Stimulated activated naive B cell treated with anti-CD40 and anti-IgM and Interleukin-4, amounts not matched to agents 10 μg/mL and 1 μg/mL and 100 μg/mL, for 72 hours (primary cell): ENCODE measurements at regions not wholly inside any gene's neighbourhood (a gene's known extent, or its start where the extent isn't known, plus 50 kb on each side); places are given as distances from the start of the nearest gene placed in this dataset.

Experiments used
- ATAC-seq, 2 donors: fragments of 150-1000 bp; cut with Tn5 transposase; replicated peaks; 2 replicates each; pipeline ENCODE4 v1.10.0; 2021; ENCODE audit warnings: moderate library complexity in 1 of 2
- DNase-seq: peaks from one replicate; pipeline ENCODE4 v3.0.0; 2021
- H3K27ac Mint-ChIP-seq: one replicate; pipeline ENCODE4 v1.8.0; 2022; ENCODE audit warnings: mild to moderate bottlenecking, mixed read lengths
- H3K27me3 Mint-ChIP-seq, 2 donors: one replicate each; pipeline ENCODE4 v1.8.0; 2022; ENCODE audit warnings: mixed read lengths in 2 of 2
- H3K36me3 Mint-ChIP-seq, 2 donors: one replicate each; pipeline ENCODE4 v1.8.0; 2022; ENCODE audit warnings: mixed read lengths in 2 of 2, mild to moderate bottlenecking in 1 of 2
- H3K4me1 Mint-ChIP-seq, 2 donors: one replicate each; pipeline ENCODE4 v1.8.0; 2022; ENCODE audit warnings: mixed read lengths in 2 of 2, mild to moderate bottlenecking in 1 of 2
- H3K4me3 Mint-ChIP-seq, 2 donors: one replicate each; pipeline ENCODE4 v1.8.0; 2022; ENCODE audit warnings: mild to moderate bottlenecking in 2 of 2, mixed read lengths in 2 of 2, moderate library complexity in 1 of 2
- H3K9me3 Mint-ChIP-seq, 2 donors: one replicate each; pipeline ENCODE4 v1.8.0; 2022; ENCODE audit warnings: mixed read lengths in 2 of 2, mild to moderate bottlenecking in 1 of 2

- DNase-seq, result no peak
- Mint-ChIP-seq H3K36me3 (no peaks in the 10 kb centered on the region), H3K4me1 (peaks cover 4 to 8% of the 10 kb centered on the region in 2 donors), H3K27ac (no peak overlapping the region), H3K4me3 (no peak overlapping the region), H3K27me3 (peaks cover 0 to 7% of the 10 kb centered on the region in 2 donors), H3K9me3 (peaks cover 3 to 4% of the 10 kb centered on the region in 2 donors)
- no peak for ATAC-seq
These were observed 688.8 kb upstream of the NR5A2 start for GRCh38 chr1:199338760-199339159.

DNA sequence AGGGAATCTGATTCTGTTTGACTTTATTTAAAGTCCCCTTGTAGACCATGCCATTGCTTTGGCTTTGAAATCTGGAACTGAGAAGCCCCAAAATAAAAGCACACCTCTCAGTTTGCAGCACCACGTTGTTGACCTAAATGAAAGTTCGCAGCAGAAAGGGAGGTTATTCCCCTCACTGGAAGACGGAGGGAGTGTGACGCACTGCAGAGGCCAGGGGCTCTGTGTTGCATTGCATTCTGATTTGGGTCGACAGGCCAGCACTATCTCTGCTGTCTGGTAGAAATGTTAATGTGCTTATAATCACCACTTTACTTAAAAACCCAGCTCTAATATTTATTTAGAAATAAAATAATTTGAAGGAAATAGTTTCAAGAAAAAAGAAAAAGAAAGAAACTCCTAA is 675.2 kb upstream of the NR5A2 start:
- DNase-seq (no peak), ATAC-seq (no peak)
- Mint-ChIP-seq H3K36me3 (peaks cover 4% of the 10 kb centered on the region in 2 donors), H3K27ac (no peak overlapping the region), H3K4me1 (no peaks in the 10 kb centered on the region), H3K4me3 (no peak overlapping the region), H3K9me3 (peaks cover 8 to 16% of the 10 kb centered on the region in 2 donors), H3K27me3 (no peaks in the 10 kb centered on the region)

DNA sequence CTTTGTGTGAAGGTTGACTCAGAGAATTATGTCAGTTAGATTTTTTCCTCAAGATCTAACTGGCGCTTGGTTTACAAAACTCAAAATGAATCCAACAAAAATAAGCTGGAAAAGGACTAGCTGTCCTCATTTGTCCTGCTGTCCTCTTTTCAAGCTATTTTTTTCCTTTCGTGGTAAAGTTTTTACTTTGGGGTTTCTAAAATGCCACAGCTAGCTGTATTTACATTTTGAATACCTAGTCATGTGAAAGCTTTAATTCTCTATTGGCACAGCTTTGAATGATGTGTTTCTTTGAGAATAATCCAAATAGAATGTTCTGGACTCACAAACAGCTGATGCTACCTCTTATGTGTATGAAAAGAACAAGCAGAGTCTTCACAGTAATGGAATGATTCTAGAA is 673.6 kb upstream of the NR5A2 start:
- H3K27me3 Mint-ChIP-seq, result no peaks in the 10 kb centered on the region
- H3K27ac Mint-ChIP-seq, result no peak overlapping the region
- ATAC-seq, result no peak
- H3K4me1 Mint-ChIP-seq, result no peaks in the 10 kb centered on the region
- H3K36me3 Mint-ChIP-seq, result peaks cover 3% of the 10 kb centered on the region in 2 donors
- H3K4me3 Mint-ChIP-seq, result no peak overlapping the region
- no peak for DNase-seq
- H3K9me3 Mint-ChIP-seq, result peaks cover 8 to 16% of the 10 kb centered on the region in 2 donors

- H3K27ac Mint-ChIP-seq, result no peak overlapping the region
These were observed 670.9 kb upstream of the NR5A2 start for GRCh38 chr1:199356561-199356960.

DNA sequence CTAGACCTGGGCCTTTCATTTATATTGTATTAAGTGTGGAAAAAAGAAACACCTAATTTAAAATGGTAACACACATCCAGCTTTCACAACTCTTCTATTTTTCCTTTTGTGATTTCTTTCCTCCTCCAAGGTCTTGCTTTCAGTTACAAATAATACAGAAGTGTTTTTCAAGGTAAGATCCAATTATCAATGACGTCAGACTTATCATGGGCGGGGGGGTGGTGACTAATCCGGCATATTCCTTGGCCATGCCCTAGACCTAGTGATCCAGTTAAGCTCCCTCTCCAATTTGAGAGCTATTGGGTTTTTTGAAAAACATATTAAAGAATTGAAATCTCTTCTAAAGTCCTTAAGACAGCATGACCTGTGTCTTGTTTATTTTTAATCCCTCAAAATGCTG is 669.9 kb upstream of the NR5A2 start:
- ATAC-seq (no peak), DNase-seq (no peak)
- Mint-ChIP-seq H3K27me3 (no peaks in the 10 kb centered on the region), H3K36me3 (peaks cover 0 to 2% of the 10 kb centered on the region in 2 donors), H3K9me3 (peaks cover 8 to 9% of the 10 kb centered on the region in 2 donors), H3K4me1 (no peaks in the 10 kb centered on the region), H3K4me3 (no peak overlapping the region), H3K27ac (no peak overlapping the region)

More at GRCh38 chr1:199356561-199356960, 670.9 kb upstream of the NR5A2 start:
- no peak for ATAC-seq
- Mint-ChIP-seq H3K4me3 (no peak overlapping the region), H3K9me3 (peaks cover 8 to 9% of the 10 kb centered on the region in 2 donors), H3K4me1 (no peaks in the 10 kb centered on the region), H3K27me3 (no peaks in the 10 kb centered on the region), H3K36me3 (peaks cover 0 to 2% of the 10 kb centered on the region in 2 donors)
- DNase-seq, result no peak

DNA sequence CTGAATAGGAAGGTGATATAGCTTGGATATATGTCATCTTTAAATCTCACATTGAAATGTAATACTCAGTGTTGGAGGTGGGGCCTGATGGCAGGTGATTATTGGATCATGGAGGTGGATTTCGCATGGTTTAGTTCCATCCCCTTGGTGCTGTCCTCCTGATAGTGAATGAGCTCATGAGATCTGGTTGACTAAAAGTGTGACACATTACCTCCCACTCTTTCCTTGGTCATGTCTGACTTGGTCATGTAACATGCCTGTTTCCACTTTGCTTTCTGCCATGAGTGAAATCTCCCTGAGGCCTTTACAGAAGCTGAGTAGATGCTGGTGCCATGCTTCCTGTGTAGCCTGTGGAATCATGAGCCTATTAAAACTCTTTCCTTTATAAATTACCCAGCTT is 664.5 kb upstream of the NR5A2 start:
- no peaks in the 10 kb centered on the region for H3K4me1 Mint-ChIP-seq
- peak in 1 of 2 donors; percentile 46 for ATAC-seq
- H3K36me3 Mint-ChIP-seq, result no peaks in the 10 kb centered on the region
- peaks cover 0 to 2% of the 10 kb centered on the region in 2 donors for H3K9me3 Mint-ChIP-seq
- no peaks in the 10 kb centered on the region for H3K27me3 Mint-ChIP-seq
- DNase-seq, result no peak
- H3K27ac Mint-ChIP-seq, result no peak overlapping the region
- no peak overlapping the region for H3K4me3 Mint-ChIP-seq

DNA sequence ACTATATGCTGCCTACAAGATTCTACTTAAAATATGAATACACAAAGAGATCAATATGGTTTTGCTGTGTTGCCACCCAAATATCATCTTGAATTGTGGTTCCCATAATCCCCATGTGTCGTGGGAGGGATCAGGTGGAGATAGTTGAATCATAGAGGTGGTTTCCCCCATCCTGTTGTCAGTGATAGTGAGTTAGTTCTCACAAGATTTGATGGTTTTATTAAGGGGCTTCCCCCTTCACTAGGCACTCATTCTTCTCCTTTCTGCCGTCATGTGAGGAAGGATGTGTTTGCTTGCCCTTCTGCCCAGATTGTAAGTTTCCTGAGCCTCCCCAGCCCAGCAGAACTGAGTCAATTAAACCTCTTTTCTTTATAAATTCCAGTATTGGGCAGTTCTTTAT is 654.4 kb upstream of the NR5A2 start:
- H3K9me3 Mint-ChIP-seq, result peaks cover 6 to 13% of the 10 kb centered on the region in 2 donors
- peaks cover 2 to 10% of the 10 kb centered on the region in 2 donors for H3K36me3 Mint-ChIP-seq
- peak in 1 of 2 donors; percentile 33 for ATAC-seq
- no peaks in the 10 kb centered on the region for H3K27me3 Mint-ChIP-seq
- no peak overlapping the region for H3K4me3 Mint-ChIP-seq
- H3K27ac Mint-ChIP-seq, result no peak overlapping the region
- peaks cover 0 to 2% of the 10 kb centered on the region in 2 donors for H3K4me1 Mint-ChIP-seq
- no peak for DNase-seq

GRCh38 chr1:199377211-199377610 is 650.3 kb upstream of the NR5A2 start:
- ATAC-seq (no peak), DNase-seq (no peak)
- Mint-ChIP-seq H3K4me1 (no peaks in the 10 kb centered on the region), H3K4me3 (no peak overlapping the region), H3K27ac (no peak overlapping the region), H3K27me3 (no peaks in the 10 kb centered on the region), H3K36me3 (peaks cover 0 to 4% of the 10 kb centered on the region in 2 donors), H3K9me3 (peaks cover 0 to 4% of the 10 kb centered on the region in 2 donors)

- Mint-ChIP-seq H3K36me3 (no peaks in the 10 kb centered on the region), H3K4me3 (no peak overlapping the region), H3K27me3 (no peaks in the 10 kb centered on the region), H3K4me1 (no peaks in the 10 kb centered on the region), H3K9me3 (no peaks in the 10 kb centered on the region), H3K27ac (no peak overlapping the region)
- ATAC-seq (no peak), DNase-seq (no peak)
These were observed 643.7 kb upstream of the NR5A2 start for GRCh38 chr1:199383793-199384192.

- H3K27me3 Mint-ChIP-seq, result no peaks in the 10 kb centered on the region
- peaks cover 14 to 35% of the 10 kb centered on the region in 2 donors for H3K4me1 Mint-ChIP-seq
- no peak overlapping the region for H3K4me3 Mint-ChIP-seq
- ATAC-seq (no peak), DNase-seq (no peak)
- H3K9me3 Mint-ChIP-seq, result peaks cover 7 to 9% of the 10 kb centered on the region in 2 donors
- H3K27ac Mint-ChIP-seq, result no peak overlapping the region
- peaks cover 0 to 3% of the 10 kb centered on the region in 2 donors for H3K36me3 Mint-ChIP-seq
These were observed 632.7 kb upstream of the NR5A2 start for GRCh38 chr1:199394856-199395255.

DNA sequence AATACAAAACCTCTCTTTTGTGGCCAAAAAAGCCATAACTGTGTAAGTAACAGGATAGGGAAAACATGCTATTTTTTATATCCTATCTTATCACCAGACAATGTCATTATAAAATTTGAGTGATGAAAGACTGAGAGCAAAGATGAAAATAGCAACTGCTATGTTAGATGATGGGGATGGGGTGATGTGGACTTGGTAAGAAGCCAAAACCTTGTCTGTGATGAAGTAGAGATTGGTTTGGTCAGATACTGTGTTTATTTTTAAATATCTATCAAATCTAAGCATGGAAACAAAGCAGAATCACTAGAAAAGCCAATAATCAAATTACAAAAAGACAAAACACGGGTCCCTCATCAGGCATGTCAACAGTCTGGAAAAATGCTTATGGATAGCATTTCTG is 631.1 kb upstream of the NR5A2 start:
- Mint-ChIP-seq H3K27me3 (no peaks in the 10 kb centered on the region), H3K4me3 (no peak overlapping the region), H3K9me3 (peaks cover 5 to 7% of the 10 kb centered on the region in 2 donors), H3K27ac (no peak overlapping the region), H3K4me1 (peaks cover 23 to 46% of the 10 kb centered on the region in 2 donors), H3K36me3 (peaks cover 0 to 7% of the 10 kb centered on the region in 2 donors)
- no peak for ATAC-seq
- DNase-seq, result no peak

- Mint-ChIP-seq H3K36me3 (peaks cover 0 to 7% of the 10 kb centered on the region in 2 donors), H3K4me3 (peak overlapping the region; percentile 46 to 64), H3K4me1 (peaks cover 29 to 54% of the 10 kb centered on the region in 2 donors), H3K27me3 (no peaks in the 10 kb centered on the region), H3K27ac (peak overlapping the region; percentile 90), H3K9me3 (peaks cover 2 to 7% of the 10 kb centered on the region in 2 donors)
- ATAC-seq (peak; percentile 84), DNase-seq (no peak)
These were observed 627.4 kb upstream of the NR5A2 start for GRCh38 chr1:199399996-199400724.

DNA sequence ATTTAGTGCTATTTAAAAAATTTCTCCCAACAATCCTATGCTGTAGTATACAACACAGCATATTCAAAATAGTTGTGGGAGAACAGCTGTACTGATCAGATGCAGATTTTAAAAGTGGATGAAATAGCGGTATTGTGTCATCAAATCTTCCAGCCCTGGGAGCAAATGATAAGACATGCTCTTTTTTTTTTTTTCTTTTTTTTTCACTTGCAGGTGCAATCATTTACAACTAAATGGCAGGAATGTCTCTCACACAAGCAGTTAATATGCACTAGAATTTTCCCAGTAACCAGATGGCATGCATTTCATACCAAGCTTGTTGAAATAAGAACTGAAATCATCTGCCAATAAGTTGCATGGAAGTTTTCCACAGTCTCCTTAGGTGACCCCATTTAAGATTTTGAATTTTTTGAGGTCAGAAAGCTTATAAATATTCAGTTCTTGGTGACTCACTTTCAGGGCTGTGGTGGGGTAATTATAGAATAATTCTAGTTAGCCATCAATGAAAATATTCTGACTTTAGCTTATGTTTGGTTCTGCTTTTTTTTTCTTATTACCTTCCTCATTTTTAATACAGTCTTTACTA is 623.9 kb upstream of the NR5A2 start:
- H3K4me1 Mint-ChIP-seq, result peaks cover 19 to 46% of the 10 kb centered on the region in 2 donors
- H3K4me3 Mint-ChIP-seq, result no peak overlapping the region

GRCh38 chr1:199404191-199404590 is 623.3 kb upstream of the NR5A2 start:
- Mint-ChIP-seq H3K27ac (no peak overlapping the region), H3K36me3 (peaks cover 0 to 7% of the 10 kb centered on the region in 2 donors), H3K27me3 (no peaks in the 10 kb centered on the region), H3K4me1 (peaks cover 18 to 40% of the 10 kb centered on the region in 2 donors), H3K4me3 (no peak overlapping the region), H3K9me3 (peaks cover 2 to 4% of the 10 kb centered on the region in 2 donors)
- DNase-seq (no peak), ATAC-seq (no peak)

More for the DNA sequence above, 623.9 kb upstream of the NR5A2 start:
- peak overlapping the region; percentile 22 for H3K27ac Mint-ChIP-seq
- peak; percentile 63 to 73 for ATAC-seq
- H3K36me3 Mint-ChIP-seq, result peaks cover 0 to 7% of the 10 kb centered on the region in 2 donors
- H3K9me3 Mint-ChIP-seq, result peaks cover 2 to 4% of the 10 kb centered on the region in 2 donors
- no peak for DNase-seq
- H3K27me3 Mint-ChIP-seq, result no peaks in the 10 kb centered on the region

- peaks cover 0 to under 1% of the 10 kb centered on the region in 2 donors for H3K9me3 Mint-ChIP-seq
- ATAC-seq (no peak), DNase-seq (no peak)
- no peaks in the 10 kb centered on the region for H3K27me3 Mint-ChIP-seq
- no peak overlapping the region for H3K27ac Mint-ChIP-seq
- peaks cover 14 to 36% of the 10 kb centered on the region in 2 donors for H3K4me1 Mint-ChIP-seq
- peaks cover 0 to 3% of the 10 kb centered on the region in 2 donors for H3K36me3 Mint-ChIP-seq
- no peak overlapping the region for H3K4me3 Mint-ChIP-seq
These were observed 622.5 kb upstream of the NR5A2 start for GRCh38 chr1:199404976-199405375.
